Keratinocyte (primary cell): ENCODE measurements at regions not wholly inside any gene's neighbourhood (a gene's known extent, or its start where the extent isn't known, plus 50 kb on each side); places are given as distances from the start of the nearest gene placed in this dataset.

Experiments
- DNase-seq: peaks from one replicate; pipeline ENCODE4 v3.0.0-alpha.2; 2011; ENCODE audit warnings: low read depth, missing footprints, low spot score
- FAIRE-seq: peaks from 2 replicates; lab custom pipeline; 2011; peaks lifted over from hg19 to GRCh38; lab: Jason Lieb, UNC
- H2AFZ ChIP-seq: 2 replicates; pipeline ENCODE4 v1.6.0; 2012; ENCODE audit warnings: low read length, control low read depth, inconsistent platforms; ENCODE audit not compliant: control insufficient read depth
- H3K27ac ChIP-seq: 2 replicates; pipeline ENCODE4 v1.5.1; 2011; ENCODE audit warnings: low read length; ENCODE audit not compliant: control insufficient read depth, insufficient read depth
- H3K27me3 ChIP-seq: 3 replicates; pipeline ENCODE4 v1.6.0; 2011; ENCODE audit warnings: low read length; ENCODE audit not compliant: control insufficient read depth, insufficient read depth; ENCODE audit errors: extremely low read depth
- H3K36me3 ChIP-seq, 2 experiments: 2 replicates in 1 of 2; 3 replicates in 1 of 2; pipeline ENCODE4 v1.5.1; 2011; ENCODE audit warnings: low read length in 2 of 2, mild to moderate bottlenecking in 1 of 2; ENCODE audit not compliant: control insufficient read depth in 2 of 2, insufficient read depth in 2 of 2; ENCODE audit errors: extremely low read depth in 1 of 2
- H3K4me1 ChIP-seq: 3 replicates; pipeline ENCODE4 v1.5.1; 2011; ENCODE audit warnings: low read length; ENCODE audit not compliant: control insufficient read depth, insufficient read depth; ENCODE audit errors: extremely low read depth
- H3K4me2 ChIP-seq: 3 replicates; pipeline ENCODE4 v1.6.0; 2011; ENCODE audit warnings: low read depth, low read length; ENCODE audit not compliant: control insufficient read depth, insufficient read depth; ENCODE audit errors: extremely low read depth
- H3K4me3 ChIP-seq, 3 experiments: fragments of 200-600 bp in 1 of 3; sonication (generic) in 1 of 3; 2 replicates in 2 of 3; 3 replicates in 1 of 3; pipeline ENCODE4 v1.5.1; 2011 to 2016; ENCODE audit warnings: low read length in 3 of 3, mild to moderate bottlenecking in 3 of 3, control low read depth in 2 of 3, inconsistent platforms in 1 of 3, low read depth in 1 of 3, mixed read lengths in 1 of 3, mixed run types in 1 of 3, moderate library complexity in 1 of 3; ENCODE audit not compliant: control insufficient read depth in 2 of 3, insufficient read depth in 2 of 3; ENCODE audit errors: extremely low read depth in 1 of 3
- H3K79me2 ChIP-seq: 2 replicates; pipeline ENCODE4 v1.6.0; 2012; ENCODE audit warnings: low read length; ENCODE audit not compliant: control insufficient read depth, insufficient read depth
- H3K9ac ChIP-seq: 3 replicates; pipeline ENCODE4 v1.6.0; 2011; ENCODE audit warnings: low read length; ENCODE audit not compliant: control insufficient read depth, insufficient read depth; ENCODE audit errors: extremely low read depth
- H3K9me1 ChIP-seq: 3 replicates; pipeline ENCODE4 v1.6.0; 2011; ENCODE audit warnings: low read length; ENCODE audit not compliant: control insufficient read depth, insufficient read depth; ENCODE audit errors: extremely low read depth
- H3K9me3 ChIP-seq: 2 replicates; pipeline ENCODE4 v1.5.1; 2012; ENCODE audit warnings: low read depth, low read length; ENCODE audit not compliant: control insufficient read depth
- H4K20me1 ChIP-seq: 3 replicates; pipeline ENCODE4 v1.6.0; 2011; ENCODE audit warnings: low read length; ENCODE audit not compliant: control insufficient read depth, insufficient read depth; ENCODE audit errors: extremely low read depth
- EZH2 ChIP-seq: IDR thresholded peaks from one replicate; pipeline ENCODE4 v1.6.1; 2012; ENCODE audit warnings: inconsistent platforms, mild to moderate bottlenecking, low read length, moderate library complexity
- dilution Hi-C: fragments of 300-500 bp; cut with MboI; formaldehyde crosslinking; loops from one replicate; pipeline ENCODE4 v1.7.0; 2020; ENCODE audit warnings: low sequenced_read_pairs; ENCODE audit not compliant: extremely low pct_ligation_motif_present
- TF ChIP-seq, protein P1 (sequence below), 3 experiments: IDR thresholded peaks in 1 of 3; conservative IDR thresholded peaks in 1 of 3; optimal IDR thresholded peaks in 1 of 3; 2 replicates in 2 of 3; 3 replicates in 1 of 3; pipeline versions ENCODE3 to v1.5.1; 2011; ENCODE audit warnings: low read length in 3 of 3, mild to moderate bottlenecking in 3 of 3, moderate library complexity in 2 of 3, control low read depth in 1 of 3, inconsistent platforms in 1 of 3; ENCODE audit not compliant: insufficient read depth in 2 of 3; ENCODE audit errors: extremely low read depth in 1 of 3

DNA sequence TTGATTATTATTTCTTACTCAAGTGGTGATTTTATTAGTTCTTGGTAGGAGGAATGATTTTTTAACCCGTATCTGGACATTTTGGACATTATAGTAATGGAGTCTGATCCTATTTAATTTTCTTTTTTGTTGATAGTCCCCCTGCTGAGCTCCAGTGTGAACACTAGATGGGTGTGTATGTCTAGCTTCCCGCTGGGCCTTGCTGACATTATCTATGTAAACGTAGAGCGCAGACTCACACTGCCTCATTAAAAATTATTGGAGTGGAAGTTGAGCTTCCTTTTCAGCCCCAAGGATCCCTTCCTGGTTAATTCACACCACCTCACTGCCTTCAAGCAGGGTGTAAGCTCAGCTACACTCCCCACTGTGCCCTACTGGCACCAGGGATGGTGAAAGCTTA is 467.6 kb upstream of the PKN2 start:
- FAIRE-seq = no peak
- dilution Hi-C loops = no loop called here
- Histone ChIP-seq H3K4me1 (no peaks in the 10 kb centered on the region), H2AFZ (no peak overlapping the region), H3K27ac (no peak overlapping the region), H3K36me3 (no peaks in the 10 kb centered on the region), H3K79me2 (no peaks in the 10 kb centered on the region), H3K4me2 (no peak overlapping the region), H4K20me1 (no peaks in the 10 kb centered on the region), H3K4me3 (no peak overlapping the region), H3K27me3 (peaks cover 2% of the 10 kb centered on the region), H3K9me1 (no peaks in the 10 kb centered on the region), H3K9me3 (no peaks in the 10 kb centered on the region), H3K9ac (no peak overlapping the region)
- TF ChIP-seq EZH2 = no peak
- TF ChIP-seq, protein P1, sequence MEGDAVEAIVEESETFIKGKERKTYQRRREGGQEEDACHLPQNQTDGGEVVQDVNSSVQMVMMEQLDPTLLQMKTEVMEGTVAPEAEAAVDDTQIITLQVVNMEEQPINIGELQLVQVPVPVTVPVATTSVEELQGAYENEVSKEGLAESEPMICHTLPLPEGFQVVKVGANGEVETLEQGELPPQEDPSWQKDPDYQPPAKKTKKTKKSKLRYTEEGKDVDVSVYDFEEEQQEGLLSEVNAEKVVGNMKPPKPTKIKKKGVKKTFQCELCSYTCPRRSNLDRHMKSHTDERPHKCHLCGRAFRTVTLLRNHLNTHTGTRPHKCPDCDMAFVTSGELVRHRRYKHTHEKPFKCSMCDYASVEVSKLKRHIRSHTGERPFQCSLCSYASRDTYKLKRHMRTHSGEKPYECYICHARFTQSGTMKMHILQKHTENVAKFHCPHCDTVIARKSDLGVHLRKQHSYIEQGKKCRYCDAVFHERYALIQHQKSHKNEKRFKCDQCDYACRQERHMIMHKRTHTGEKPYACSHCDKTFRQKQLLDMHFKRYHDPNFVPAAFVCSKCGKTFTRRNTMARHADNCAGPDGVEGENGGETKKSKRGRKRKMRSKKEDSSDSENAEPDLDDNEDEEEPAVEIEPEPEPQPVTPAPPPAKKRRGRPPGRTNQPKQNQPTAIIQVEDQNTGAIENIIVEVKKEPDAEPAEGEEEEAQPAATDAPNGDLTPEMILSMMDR (optimal IDR thresholded peaks at IDR 0.05 in 1 of 3, IDR thresholded peaks at IDR 0.05 in 1 of 3, conservative IDR thresholded peaks at IDR 0.05 in 1 of 3; ENCODE audit: extremely low read depth in 1 of 3, insufficient read depth in 2 of 3, low read length in 3 of 3) = no peak
- no peak for DNase-seq

DNA sequence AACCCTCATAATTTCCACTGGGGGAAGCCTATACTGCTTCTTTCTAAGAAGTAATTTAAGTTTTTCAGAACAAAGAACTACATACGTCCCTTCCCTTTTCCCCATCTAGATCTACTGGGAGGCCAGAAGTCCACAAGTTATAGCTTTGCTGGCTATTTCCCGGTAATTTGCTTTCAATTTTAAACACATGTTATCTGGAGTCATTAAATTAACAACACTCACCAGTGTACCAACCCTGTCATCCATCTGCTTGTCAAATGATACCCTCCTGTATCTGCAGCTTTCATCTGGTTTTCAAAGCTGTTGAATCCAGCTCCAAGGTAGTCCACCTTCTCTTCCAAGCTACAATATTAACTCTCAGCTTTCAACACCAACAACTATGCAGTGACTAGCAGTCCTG is 466.7 kb upstream of the PKN2 start:
- H3K4me1 ChIP-seq = no peaks in the 10 kb centered on the region
- H2AFZ ChIP-seq = no peak overlapping the region
- FAIRE-seq (no peak), DNase-seq (no peak)
- peaks cover 2% of the 10 kb centered on the region for H3K27me3 ChIP-seq
- H3K4me3 ChIP-seq = no peak overlapping the region
- no peak overlapping the region for H3K4me2 ChIP-seq
- TF ChIP-seq, protein P1 (optimal IDR thresholded peaks at IDR 0.05 in 1 of 3, IDR thresholded peaks at IDR 0.05 in 1 of 3, conservative IDR thresholded peaks at IDR 0.05 in 1 of 3; ENCODE audit: extremely low read depth in 1 of 3, insufficient read depth in 2 of 3, low read length in 3 of 3) = no peak
- TF ChIP-seq EZH2 = no peak
- no peak overlapping the region for H3K27ac ChIP-seq
- H3K9me3 ChIP-seq = no peaks in the 10 kb centered on the region
- no peaks in the 10 kb centered on the region for H4K20me1 ChIP-seq
- H3K9me1 ChIP-seq = no peaks in the 10 kb centered on the region
- H3K9ac ChIP-seq = no peak overlapping the region
- H3K36me3 ChIP-seq = no peaks in the 10 kb centered on the region
- dilution Hi-C loops = no loop called here
- no peaks in the 10 kb centered on the region for H3K79me2 ChIP-seq
